HCT116 (cell line): ENCODE measurements at regions not wholly inside any gene's neighbourhood (a gene's known extent, or its start where the extent isn't known, plus 50 kb on each side); places are given as distances from the start of the nearest gene placed in this dataset.

Experiments used
- ATAC-seq: fragments of 200-7000 bp; cut with Tn5 transposase; 2 replicates; pipeline ENCODE4 v1.9.1; 2020; ENCODE audit warnings: mild to moderate bottlenecking, moderate library complexity
- BruUV-seq: library from RNA; stranded (reverse); fragments of 400-500 nt; replicated peaks from 2 replicates; lab custom pipeline; 2021; lab: Mats Ljungman, UMichigan
- CTCF ChIA-PET: fragments of 300-600 bp; sonication (Branson Sonifier 250); formaldehyde crosslinking; loops from one replicate; lab custom pipeline; 2021; ENCODE audit warnings: antibody characterized with exemption; lab: Charles Lee
- POLR2A ChIA-PET: fragments of 300-600, 350-600 bp; sonication (Branson Sonifier 250); formaldehyde crosslinking; loops from one replicate; lab custom pipeline; 2021; ENCODE audit warnings: antibody characterized with exemption; lab: Charles Lee
- RAD21 ChIA-PET, 2 experiments: fragments of 300-600 bp; sonication (Branson Sonifier 250); formaldehyde crosslinking; loops; one replicate each; lab custom pipeline; 2023; ENCODE audit warnings: low total read pairs in 2 of 2; ENCODE audit not compliant: uncharacterized antibody in 2 of 2, unreplicated experiment in 2 of 2, low non-redundant PET in 1 of 2; lab: Charles Lee
- DNase-seq: peaks from one replicate; pipeline ENCODE4 v3.0.0-alpha.2; 2010; ENCODE audit warnings: low read depth, low spot score
- H2AFZ ChIP-seq: fragments of 200-600 bp; shearing (Covaris generic), sonication (generic); 2 replicates; pipeline ENCODE4 v1.6.1; 2017; ENCODE audit warnings: low read depth, mixed run types, mixed read lengths, antibody characterized with exemption, low read length; ENCODE audit not compliant: poor library complexity, severe bottlenecking
- H3K27ac ChIP-seq: 2 replicates; pipeline ENCODE4 v1.5.1; 2012; ENCODE audit warnings: low read depth, low read length
- H3K27me3 ChIP-seq: fragments of 200-600 bp; sonication (generic); 2 replicates; pipeline ENCODE4 v1.6.1; 2016; ENCODE audit warnings: mixed run types, low read length, mixed read lengths; ENCODE audit not compliant: insufficient read depth
- H3K36me3 ChIP-seq, 2 experiments: fragments of 200-500 bp in 1 of 2; fragments of 200-600 bp in 1 of 2; sonication (Bioruptor generic) in 1 of 2; sonication (generic) in 1 of 2; 2 replicates each; pipeline versions ENCODE4 v1.5.1 to v1.6.1; 2014 to 2016; ENCODE audit warnings: low read length in 2 of 2, inconsistent platforms in 1 of 2, mixed read lengths in 1 of 2, mixed run types in 1 of 2; ENCODE audit not compliant: insufficient read depth in 2 of 2, control insufficient read depth in 1 of 2
- H3K4me1 ChIP-seq, 2 experiments: fragments of 200-600 bp in 1 of 2; sonication (generic) in 1 of 2; 2 replicates each; pipeline versions ENCODE4 v1.5.1 to v1.6.1; 2012 to 2017; ENCODE audit warnings: low read length in 2 of 2, inconsistent platforms in 1 of 2, mild to moderate bottlenecking in 1 of 2, mixed read lengths in 1 of 2, mixed run types in 1 of 2, moderate library complexity in 1 of 2; ENCODE audit not compliant: insufficient read depth in 2 of 2, control insufficient read depth in 1 of 2
- H3K4me2 ChIP-seq: fragments of 200-600 bp; sonication (generic); 2 replicates; pipeline ENCODE4 v1.6.1; 2017; ENCODE audit warnings: mixed run types, low read length, mixed read lengths
- H3K4me3 ChIP-seq, 2 experiments: fragments of 200-600 bp in 1 of 2; sonication (generic) in 1 of 2; replicated peaks in 1 of 2; 2 replicates each; pipeline ENCODE4 v1.5.1; 2011 to 2016; ENCODE audit warnings: low read length in 2 of 2, control low read depth in 1 of 2, low read depth in 1 of 2, mild to moderate bottlenecking in 1 of 2, mixed read lengths in 1 of 2, mixed run types in 1 of 2
- H3K79me2 ChIP-seq: fragments of 200-600 bp; sonication (generic); 2 replicates; pipeline ENCODE4 v1.6.1; 2017; ENCODE audit warnings: mild to moderate bottlenecking, mixed run types, low read length, moderate library complexity, mixed read lengths; ENCODE audit not compliant: insufficient read depth
- H3K9ac ChIP-seq: fragments of 200-600 bp; sonication (generic); 2 replicates; pipeline ENCODE4 v1.6.1; 2016; ENCODE audit warnings: low read length, mixed read lengths
- H3K9me2 ChIP-seq: fragments of 200-600 bp; sonication (generic), shearing (Covaris generic); 2 replicates; pipeline ENCODE4 v1.6.1; 2017; ENCODE audit warnings: mixed run types, mild to moderate bottlenecking, moderate library complexity; ENCODE audit not compliant: insufficient read depth
- H3K9me3 ChIP-seq, 2 experiments: fragments of 200-500 bp in 1 of 2; fragments of 200-600 bp in 1 of 2; sonication (Bioruptor generic) in 1 of 2; sonication (generic) in 1 of 2; 2 replicates each; pipeline ENCODE4 v1.6.1; 2014 to 2017; ENCODE audit warnings: low read length in 2 of 2, mixed read lengths in 2 of 2, inconsistent platforms in 1 of 2, low read depth in 1 of 2, mild to moderate bottlenecking in 1 of 2, mixed run types in 1 of 2, moderate library complexity in 1 of 2; ENCODE audit not compliant: control insufficient read depth in 1 of 2, insufficient read depth in 1 of 2
- H4K20me1 ChIP-seq: fragments of 200-600 bp; sonication (generic), shearing (Covaris generic); 2 replicates; pipeline ENCODE4 v1.6.1; 2017; ENCODE audit warnings: mixed run types, mild to moderate bottlenecking, moderate library complexity; ENCODE audit not compliant: insufficient read depth
- CEBPB ChIP-seq: IDR thresholded peaks from 2 replicates; pipeline ENCODE4 v1.6.1; 2012; ENCODE audit warnings: low read depth
- EGR1 ChIP-seq: IDR thresholded peaks from 2 replicates; pipeline ENCODE4 v1.6.1; 2012; ENCODE audit warnings: low read depth
- ELF1 ChIP-seq: IDR thresholded peaks from 2 replicates; pipeline ENCODE4 v1.6.1; 2012; ENCODE audit warnings: low read depth, borderline replicate concordance
- EZH2phosphoT487 ChIP-seq: fragments of 200-600 bp; IDR thresholded peaks from 2 replicates; pipeline ENCODE4 v1.6.1; 2018; ENCODE audit warnings: antibody characterized with exemption, borderline replicate concordance
- POLR2A ChIP-seq: IDR thresholded peaks from 2 replicates; pipeline ENCODE4 v1.7.0; 2011; ENCODE audit warnings: borderline replicate concordance; ENCODE audit not compliant: insufficient read depth, insufficient read length; ENCODE audit errors: extremely low read depth
- RAD21 ChIP-seq: IDR thresholded peaks from 2 replicates; pipeline ENCODE4 v1.6.1; 2012; ENCODE audit warnings: low read depth, mild to moderate bottlenecking
- REST ChIP-seq: IDR thresholded peaks from 2 replicates; pipeline ENCODE4 v1.6.1; 2012; ENCODE audit warnings: low read depth
- SP1 ChIP-seq: IDR thresholded peaks from 2 replicates; pipeline ENCODE4 v1.6.1; 2012; ENCODE audit warnings: low read depth
- SRF ChIP-seq: IDR thresholded peaks from 2 replicates; pipeline ENCODE4 v1.6.1; 2012; ENCODE audit warnings: low read depth
- TCF7L2 ChIP-seq: IDR thresholded peaks from 2 replicates; pipeline ENCODE4 v1.7.0; 2011; ENCODE audit warnings: borderline replicate concordance, inconsistent platforms; ENCODE audit not compliant: insufficient read depth, insufficient read length; ENCODE audit errors: extremely low read depth
- YY1 ChIP-seq: IDR thresholded peaks from 2 replicates; pipeline ENCODE4 v1.6.1; 2011; ENCODE audit warnings: low read length, low read depth, moderate library complexity, mild to moderate bottlenecking; ENCODE audit not compliant: insufficient replicate concordance; ENCODE audit errors: extremely low read depth
- ZBTB33 ChIP-seq: IDR thresholded peaks from 2 replicates; pipeline ENCODE4 v1.6.1; 2011; ENCODE audit warnings: mild to moderate bottlenecking, low read length, moderate library complexity; ENCODE audit not compliant: insufficient replicate concordance; ENCODE audit errors: extremely low read depth
- intact Hi-C: fragments of 100-400 bp; cut with micrococcal nuclease; formaldehyde crosslinking; loops from 2 replicates; pipeline ENCODE4 v1.10.0; 2022

- BruUV-seq: no TSS peak
- no peak overlapping the region for H3K9ac ChIP-seq
- no peak for DNase-seq
- H3K4me2 ChIP-seq: no peak overlapping the region
- no peak overlapping the region for H2AFZ ChIP-seq
- no peaks in the 10 kb centered on the region for H4K20me1 ChIP-seq
- H3K4me3 ChIP-seq: no peak overlapping the region
- ATAC-seq: no peak
- ChIA-PET CTCF (no interaction called here), POLR2A (no interaction called here), RAD21 (no interaction called here)
- no peaks in the 10 kb centered on the region for H3K79me2 ChIP-seq
- intact Hi-C loops: no loop called here
- H3K27ac ChIP-seq: no peak overlapping the region
- H3K9me2 ChIP-seq: no peaks in the 10 kb centered on the region
- no peaks in the 10 kb centered on the region for H3K36me3 ChIP-seq
- H3K27me3 ChIP-seq: no peaks in the 10 kb centered on the region
- TF ChIP-seq RAD21 (no peak), POLR2A (no peak), SRF (no peak), ZBTB33 (no peak), TCF7L2 (no peak), EZH2phosphoT487 (no peak), ELF1 (no peak), CEBPB (no peak), SP1 (no peak), REST (no peak), YY1 (no peak), EGR1 (no peak)
- TF ChIP-seq, all 23 proteins: peak for 0
- Histone ChIP-seq H3K4me1 (no peaks in the 10 kb centered on the region), H3K9me3 (no peaks in the 10 kb centered on the region)
These were observed 71.3 kb upstream of the ACSL1 start for GRCh38 chr4:184896868-184897715.
